NB4 (cell line): ENCODE measurements at regions not wholly inside any gene's neighbourhood (a gene's known extent, or its start where the extent isn't known, plus 50 kb on each side); places are given as distances from the start of the nearest gene placed in this dataset.

Experiments used
- DNase-seq: peaks from one replicate; pipeline ENCODE4 v3.0.0; 2010; ENCODE audit warnings: low read depth
- H3K4me3 ChIP-seq: one replicate; pipeline ENCODE4 v1.5.1; 2011; ENCODE audit warnings: mild to moderate bottlenecking, low read depth, low read length, moderate library complexity
- CTCF ChIP-seq: IDR thresholded peaks from one replicate; pipeline ENCODE4 v1.5.1; 2012; ENCODE audit warnings: low read depth, low read length
- MAX ChIP-seq: IDR thresholded peaks from 2 replicates; pipeline ENCODE4 v1.6.1; 2011; ENCODE audit warnings: low read depth, low read length
- MYC ChIP-seq: IDR thresholded peaks from 2 replicates; pipeline ENCODE4 v1.6.1; 2011; ENCODE audit warnings: low read depth, low read length
- POLR2A ChIP-seq: IDR thresholded peaks from 2 replicates; pipeline ENCODE4 v1.6.1; 2011; ENCODE audit warnings: mild to moderate bottlenecking; ENCODE audit not compliant: insufficient read length; ENCODE audit errors: extremely low read depth

GRCh38 chr1:172972258-172972657 lies 78.5 kb downstream of the TNFSF18 start:
- no peak for DNase-seq
- TF ChIP-seq MYC (no peak), CTCF (no peak), POLR2A (no peak), MAX (no peak)
- no peak overlapping the region for H3K4me3 ChIP-seq

GRCh38 chr1:172973424-172973823 lies 77.3 kb downstream of the TNFSF18 start:
- DNase-seq = no peak
- TF ChIP-seq CTCF (no peak), MYC (no peak), MAX (no peak), POLR2A (no peak)

GRCh38 chr1:172976222-172977041 lies 74.3 kb downstream of the TNFSF18 start:
- H3K4me3 ChIP-seq = no peak overlapping the region
- DNase-seq = no peak
- TF ChIP-seq MYC (no peak), MAX (no peak), CTCF (no peak), POLR2A (no peak)

More at GRCh38 chr1:172973424-172973823, 77.3 kb downstream of the TNFSF18 start:
- no peak overlapping the region for H3K4me3 ChIP-seq

- TF ChIP-seq MAX (no peak), MYC (no peak), POLR2A (no peak), CTCF (no peak)
- DNase-seq = no peak
- no peak overlapping the region for H3K4me3 ChIP-seq
Measured at GRCh38 chr1:172977296-172978017, 73.3 kb downstream of the TNFSF18 start.

- DNase-seq = no peak
- TF ChIP-seq CTCF (no peak), POLR2A (no peak), MYC (no peak), MAX (no peak)
- no peak overlapping the region for H3K4me3 ChIP-seq
Measured at GRCh38 chr1:172978595-172978994, 72.1 kb downstream of the TNFSF18 start.

- TF ChIP-seq MAX (no peak), POLR2A (no peak), CTCF (no peak), MYC (no peak)
- DNase-seq = no peak
- H3K4me3 ChIP-seq = no peak overlapping the region
Measured at GRCh38 chr1:172979828-172980227, 70.9 kb downstream of the TNFSF18 start.
